ENCODE measurements at regions not wholly inside any gene's neighbourhood (a gene's known extent, or its start where the extent isn't known, plus 50 kb on each side); places are given as distances from the start of the nearest gene placed in this dataset.

DNA sequence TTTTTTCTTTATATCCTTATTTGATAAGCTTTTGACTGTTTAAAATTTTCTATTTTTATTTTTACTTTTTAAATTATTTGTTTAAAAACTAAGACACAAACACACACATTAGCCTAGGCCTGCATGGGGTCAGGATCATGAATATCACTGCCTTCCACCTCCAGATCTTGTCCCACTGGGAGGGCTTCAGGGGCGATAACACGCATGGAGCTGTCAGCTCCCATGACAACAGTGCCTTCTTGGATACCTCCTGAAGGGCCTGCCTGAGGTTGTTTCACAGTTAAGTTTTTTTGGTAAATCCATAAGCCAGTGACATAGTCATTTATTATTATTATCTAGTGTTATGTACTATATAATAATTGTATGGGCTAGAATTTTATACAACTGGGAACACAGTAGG lies 85.4 kb upstream of the FAT1 start:
- H3K4me2 ChIP-seq (ENCODE audit: low read depth, low read length), result no peak overlapping the region
- H3K9me3 ChIP-seq (ENCODE audit: low read length), result no peaks in the 10 kb centered on the region
- H3K36me3 ChIP-seq (replicated peaks in 1 of 2; ENCODE audit: control insufficient read depth in 1 of 2, insufficient read depth in 2 of 2, low read length in 2 of 2), result no peaks in the 10 kb centered on the region
- BruUV-seq (replicated peaks), result no TSS peak
- in situ Hi-C loops (cut with HindIII; ENCODE audit: extremely low pct_ligation_motif_present, low pct_unique_long_range_greater_than_20kb), result no loop called here
- no peaks in the 10 kb centered on the region for H3K79me2 ChIP-seq (ENCODE audit: insufficient read depth, low read length)
- POLR2A ChIA-PET, result no interaction called here
- no peaks in the 10 kb centered on the region for H3K27me3 ChIP-seq (ENCODE audit: control insufficient read depth in 1 of 2, insufficient read depth in 2 of 2, low read length in 2 of 2)
- CTCF ChIA-PET (ENCODE audit: low intra/inter-chr PET ratio, low total read pairs), result no interaction called here
- no peak overlapping the region for H3K27ac ChIP-seq (ENCODE audit: extremely low read length, insufficient read depth, low read length)
- no peaks in the 10 kb centered on the region for H4K20me1 ChIP-seq (ENCODE audit: insufficient read depth, low read length)
- H3K9ac ChIP-seq (ENCODE audit: insufficient read depth, low read depth, low read length), result no peak overlapping the region
- H3K4me1 ChIP-seq (ENCODE audit: insufficient read depth, low read length), result peaks cover 66% of the 10 kb centered on the region
- no peak overlapping the region for H3K4me3 ChIP-seq (replicated peaks in 1 of 3; ENCODE audit: insufficient read depth in 1 of 3, low read depth in 2 of 3, low read length in 3 of 3)
- WGBS (ENCODE audit: low lambda C conversion rate), result 96% methylated on average over 2 of the region's 2 CpGs
- TF ChIP-seq, protein P1, sequence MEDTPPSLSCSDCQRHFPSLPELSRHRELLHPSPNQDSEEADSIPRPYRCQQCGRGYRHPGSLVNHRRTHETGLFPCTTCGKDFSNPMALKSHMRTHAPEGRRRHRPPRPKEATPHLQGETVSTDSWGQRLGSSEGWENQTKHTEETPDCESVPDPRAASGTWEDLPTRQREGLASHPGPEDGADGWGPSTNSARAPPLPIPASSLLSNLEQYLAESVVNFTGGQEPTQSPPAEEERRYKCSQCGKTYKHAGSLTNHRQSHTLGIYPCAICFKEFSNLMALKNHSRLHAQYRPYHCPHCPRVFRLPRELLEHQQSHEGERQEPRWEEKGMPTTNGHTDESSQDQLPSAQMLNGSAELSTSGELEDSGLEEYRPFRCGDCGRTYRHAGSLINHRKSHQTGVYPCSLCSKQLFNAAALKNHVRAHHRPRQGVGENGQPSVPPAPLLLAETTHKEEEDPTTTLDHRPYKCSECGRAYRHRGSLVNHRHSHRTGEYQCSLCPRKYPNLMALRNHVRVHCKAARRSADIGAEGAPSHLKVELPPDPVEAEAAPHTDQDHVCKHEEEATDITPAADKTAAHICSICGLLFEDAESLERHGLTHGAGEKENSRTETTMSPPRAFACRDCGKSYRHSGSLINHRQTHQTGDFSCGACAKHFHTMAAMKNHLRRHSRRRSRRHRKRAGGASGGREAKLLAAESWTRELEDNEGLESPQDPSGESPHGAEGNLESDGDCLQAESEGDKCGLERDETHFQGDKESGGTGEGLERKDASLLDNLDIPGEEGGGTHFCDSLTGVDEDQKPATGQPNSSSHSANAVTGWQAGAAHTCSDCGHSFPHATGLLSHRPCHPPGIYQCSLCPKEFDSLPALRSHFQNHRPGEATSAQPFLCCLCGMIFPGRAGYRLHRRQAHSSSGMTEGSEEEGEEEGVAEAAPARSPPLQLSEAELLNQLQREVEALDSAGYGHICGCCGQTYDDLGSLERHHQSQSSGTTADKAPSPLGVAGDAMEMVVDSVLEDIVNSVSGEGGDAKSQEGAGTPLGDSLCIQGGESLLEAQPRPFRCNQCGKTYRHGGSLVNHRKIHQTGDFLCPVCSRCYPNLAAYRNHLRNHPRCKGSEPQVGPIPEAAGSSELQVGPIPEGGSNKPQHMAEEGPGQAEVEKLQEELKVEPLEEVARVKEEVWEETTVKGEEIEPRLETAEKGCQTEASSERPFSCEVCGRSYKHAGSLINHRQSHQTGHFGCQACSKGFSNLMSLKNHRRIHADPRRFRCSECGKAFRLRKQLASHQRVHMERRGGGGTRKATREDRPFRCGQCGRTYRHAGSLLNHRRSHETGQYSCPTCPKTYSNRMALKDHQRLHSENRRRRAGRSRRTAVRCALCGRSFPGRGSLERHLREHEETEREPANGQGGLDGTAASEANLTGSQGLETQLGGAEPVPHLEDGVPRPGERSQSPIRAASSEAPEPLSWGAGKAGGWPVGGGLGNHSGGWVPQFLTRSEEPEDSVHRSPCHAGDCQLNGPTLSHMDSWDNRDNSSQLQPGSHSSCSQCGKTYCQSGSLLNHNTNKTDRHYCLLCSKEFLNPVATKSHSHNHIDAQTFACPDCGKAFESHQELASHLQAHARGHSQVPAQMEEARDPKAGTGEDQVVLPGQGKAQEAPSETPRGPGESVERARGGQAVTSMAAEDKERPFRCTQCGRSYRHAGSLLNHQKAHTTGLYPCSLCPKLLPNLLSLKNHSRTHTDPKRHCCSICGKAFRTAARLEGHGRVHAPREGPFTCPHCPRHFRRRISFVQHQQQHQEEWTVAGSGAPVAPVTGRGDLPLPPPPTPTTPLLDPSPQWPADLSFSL (CRISPR knock-in tag; IDR thresholded peaks at IDR 0.05), result no peak
- TF ChIP-seq MTF1 (CRISPR knock-in tag; IDR thresholded peaks at IDR 0.05), result no peak
- TF ChIP-seq ZNF512 (CRISPR knock-in tag; IDR thresholded peaks at IDR 0.05), result no peak
- no peak for TF ChIP-seq ZNF776 (CRISPR knock-in tag; IDR thresholded peaks at IDR 0.05)
- TF ChIP-seq ZNF558 (CRISPR knock-in tag; IDR thresholded peaks at IDR 0.05; ENCODE audit: borderline replicate concordance), result no peak
- TF ChIP-seq KDM2A (CRISPR knock-in tag; IDR thresholded peaks at IDR 0.05; ENCODE audit: borderline replicate concordance, low read depth), result no peak
- TF ChIP-seq GTF3A (CRISPR knock-in tag; conservative IDR thresholded peaks at IDR 0.05), result no peak
- no peak for TF ChIP-seq HNRNPLL (IDR thresholded peaks at IDR 0.05; ENCODE audit: low read depth, low read length, poor library complexity, severe bottlenecking)
- no peak for TF ChIP-seq GATAD1 (CRISPR knock-in tag; IDR thresholded peaks at IDR 0.05)
- no peak for TF ChIP-seq ZNF891 (CRISPR knock-in tag; IDR thresholded peaks at IDR 0.05)
- TF ChIP-seq HNRNPK (IDR thresholded peaks at IDR 0.05; ENCODE audit: low read depth, low read length, poor library complexity, severe bottlenecking), result no peak
- no peak overlapping the region for H2AFZ ChIP-seq (ENCODE audit: low read length)
- no peak for FAIRE-seq
- ATAC-seq, result no peak
- intact Hi-C loops (cut with micrococcal nuclease; ENCODE audit: unreplicated experiment), result loop anchor here (5.0 kb wide), 1 partner anchor 42 kb away; no protein-coding TSS in a partner anchor
- DNase-seq (ENCODE audit: low spot score), result no peak
